ENCODE measurements at regions not wholly inside any gene's neighbourhood (a gene's known extent, or its start where the extent isn't known, plus 50 kb on each side); places are given as distances from the start of the nearest gene placed in this dataset.

- no peak for TF ChIP-seq EZH2 (IDR thresholded peaks at IDR 0.05; ENCODE audit: insufficient read depth, poor library complexity, severe bottlenecking)
- TF ChIP-seq EZH2phosphoT487 (IDR thresholded peaks at IDR 0.05; ENCODE audit: insufficient read depth, low read depth), result no peak
Measured at GRCh38 chr6:140537211-140537610, 1162.8 kb upstream of the CITED2 start.

Measured in GM23248 (cell line).